ENCODE measurements at regions not wholly inside any gene's neighbourhood (a gene's known extent, or its start where the extent isn't known, plus 50 kb on each side); places are given as distances from the start of the nearest gene placed in this dataset.

DNA sequence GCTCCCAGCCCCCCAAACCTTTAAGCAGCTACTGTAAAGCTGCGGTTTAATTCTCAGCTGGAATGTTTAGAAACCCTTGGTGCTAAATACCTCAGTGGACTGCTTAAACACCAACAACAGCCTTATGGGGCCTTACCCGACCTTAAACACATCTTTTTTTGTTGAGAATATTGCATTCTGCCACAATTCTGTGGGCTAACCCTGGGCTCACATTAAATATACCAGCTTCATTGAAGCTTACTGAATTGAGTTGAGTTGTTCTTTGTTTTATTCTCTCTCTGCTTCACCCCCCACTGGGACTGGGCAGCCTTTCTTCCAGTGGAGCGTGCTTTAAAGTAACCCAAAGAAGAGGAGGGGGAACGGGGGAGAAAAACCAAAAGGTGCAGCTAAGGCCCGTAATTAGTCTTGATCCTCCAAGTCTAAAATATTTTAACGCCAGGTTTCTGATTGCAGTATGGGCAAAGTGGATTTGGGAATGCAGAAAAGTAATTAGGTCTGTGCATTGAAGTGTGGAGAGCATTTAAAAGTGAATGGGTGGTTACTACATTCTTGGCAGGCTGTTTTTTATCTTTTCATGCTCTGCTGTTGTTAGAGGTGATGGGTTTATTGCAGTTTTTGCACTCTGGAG lies 281.2 kb downstream of the NR2F1-AS1 start:
- no peak for TF ChIP-seq CTCF (conservative IDR thresholded peaks at IDR 0.05; ENCODE audit: low read depth in 2 of 2)
- no peak for TF ChIP-seq EZH2phosphoT487 (IDR thresholded peaks at IDR 0.05; ENCODE audit: unreplicated experiment)
- no peak for TF ChIP-seq EZH2 (IDR thresholded peaks at IDR 0.05; ENCODE audit: low read depth, unreplicated experiment)
- TF ChIP-seq NANOG (IDR thresholded peaks at IDR 0.05; ENCODE audit: borderline replicate concordance): no peak
- no peak for TF ChIP-seq POLR2AphosphoS5 (IDR thresholded peaks at IDR 0.05; ENCODE audit: low read depth)
- TF ChIP-seq ZNF331 (CRISPR knock-in tag; IDR thresholded peaks at IDR 0.05; ENCODE audit: low read depth): no peak
- no peak for TF ChIP-seq CREB1 (CRISPR knock-in tag; IDR thresholded peaks at IDR 0.05; ENCODE audit: low read depth)

All from GM23338 (cell line).